Ovary (tissue), 7 donors: ENCODE measurements at regions not wholly inside any gene's neighbourhood (a gene's known extent, or its start where the extent isn't known, plus 50 kb on each side); places are given as distances from the start of the nearest gene placed in this dataset.

ENCODE experiments used
- DNase-seq, 5 donors: peaks; one replicate each; pipeline ENCODE4 v3.0.0-alpha.2; 2019 to 2020
- H3K27ac ChIP-seq, 2 donors: fragments of 200-600 bp; one replicate each; pipeline versions ENCODE4 v1.5.1 to v1.8.0; 2019 to 2022
- H3K27me3 ChIP-seq: fragments of 200-600 bp; one replicate; pipeline ENCODE4 v1.8.0; 2022
- H3K36me3 ChIP-seq: fragments of 200-600 bp; sonication (generic); one replicate; pipeline ENCODE4 v1.5.1; 2019
- H3K4me1 ChIP-seq: one replicate; pipeline ENCODE4 v1.8.1; 2013; ENCODE audit warnings: mild to moderate bottlenecking, moderate library complexity; ENCODE audit not compliant: insufficient read depth
- H3K4me3 ChIP-seq: fragments of 200-600 bp; sonication (generic); one replicate; pipeline ENCODE4 v1.5.1; 2017
- H3K9me3 ChIP-seq, 2 donors: fragments of 200-600 bp in 1 of 2; sonication (generic) in 1 of 2; one replicate each; pipeline versions ENCODE4 v1.5.1 to v1.8.1; 2013 to 2019; ENCODE audit warnings: mild to moderate bottlenecking in 1 of 2, moderate library complexity in 1 of 2
- CTCF ChIP-seq, 3 donors: fragments of 450-650 bp in 2 of 3; fragments of 200-600 bp in 1 of 3; IDR thresholded peaks; one replicate each; pipeline versions ENCODE4 v1.5.1 to v1.8.0; 2016 to 2022; ENCODE audit warnings: antibody characterized with exemption in 3 of 3, mild to moderate bottlenecking in 1 of 3
- EP300 ChIP-seq: sonication (generic); formaldehyde crosslinking; IDR thresholded peaks from one replicate; pipeline ENCODE4 v1.6.1; 2017; ENCODE audit warnings: antibody characterized with exemption
- POLR2A ChIP-seq: fragments of 450-650 bp; IDR thresholded peaks from one replicate; pipeline ENCODE4 v1.6.1; 2017; ENCODE audit warnings: antibody characterized with exemption, mild to moderate bottlenecking, moderate library complexity
- WGBS, 3 donors: extraction: QIAGEN DNeasy Blood & Tissue Kit in 1 of 3; methylation state at CpG; one replicate each; pipeline versions ENCODE4 v1.1.5 to v1.1.7; 2013 to 2017; 5-methylcytosine and 5-hydroxymethylcytosine counted together
- intact Hi-C, 4 donors: fragments of 100-400 bp; cut with DNase I; formaldehyde crosslinking; loops; one replicate each; pipeline versions ENCODE4 v1.11.0 to v1.15.1; 2022 to 2023
- donor health status: DM: no; HTN: no; CAD: no; lungs with moderate emphysema.
- donor health status: DM: no; HTN: no; CAD: no.
- donor health status: Bipolar disorder and iron deficiency.
- donor health status: DM: no; HTN: no; CAD: no.
- donor health status: DM: yes; HTN: yes; CAD: no.

GRCh38 chr3:102159810-102160451, 274.9 kb upstream of the ZPLD1 start:
- H3K27ac ChIP-seq, result no peak overlapping the region
- H3K27me3 ChIP-seq, result no peaks in the 10 kb centered on the region
- no peaks in the 10 kb centered on the region for H3K9me3 ChIP-seq
- TF ChIP-seq POLR2A (no peak), EP300 (no peak), CTCF (IDR thresholded peaks at IDR 0.05) (no peak)
- no peak for DNase-seq
- no peak overlapping the region for H3K4me3 ChIP-seq
- H3K36me3 ChIP-seq, result no peaks in the 10 kb centered on the region
- H3K4me1 ChIP-seq, result peaks cover 2% of the 10 kb centered on the region
- intact Hi-C loops, result no loop called here
- 97 to 100% (median 99%) methylated on average over 1 of the region's 1 CpG for WGBS, 3 donors

GRCh38 chr3:102161384-102162006, 273.3 kb upstream of the ZPLD1 start:
- TF ChIP-seq CTCF (IDR thresholded peaks at IDR 0.05) (no peak), EP300 (no peak), POLR2A (no peak)
- H3K27me3 ChIP-seq, result no peaks in the 10 kb centered on the region
- no peak for DNase-seq
- no peaks in the 10 kb centered on the region for H3K9me3 ChIP-seq
- 61 to 68% (median 66%) methylated on average over 5 of the region's 5 CpGs for WGBS, 3 donors
- no peak overlapping the region for H3K27ac ChIP-seq
- H3K4me1 ChIP-seq, result peaks cover 2% of the 10 kb centered on the region
- intact Hi-C loops, result no loop called here
- H3K36me3 ChIP-seq, result no peaks in the 10 kb centered on the region
- no peak overlapping the region for H3K4me3 ChIP-seq

GRCh38 chr3:102162251-102162650, 272.6 kb upstream of the ZPLD1 start:
- peaks cover 2% of the 10 kb centered on the region for H3K4me1 ChIP-seq
- no peaks in the 10 kb centered on the region for H3K27me3 ChIP-seq
- peak overlapping the region in 1 of 2 donors; percentile 39 for H3K27ac ChIP-seq
- no peak for DNase-seq
- H3K36me3 ChIP-seq, result no peaks in the 10 kb centered on the region
- TF ChIP-seq POLR2A, result no peak
- TF ChIP-seq CTCF (IDR thresholded peaks at IDR 0.05), result no peak
- intact Hi-C loops, result no loop called here
- H3K4me3 ChIP-seq, result no peak overlapping the region
- H3K9me3 ChIP-seq, result no peaks in the 10 kb centered on the region

DNA sequence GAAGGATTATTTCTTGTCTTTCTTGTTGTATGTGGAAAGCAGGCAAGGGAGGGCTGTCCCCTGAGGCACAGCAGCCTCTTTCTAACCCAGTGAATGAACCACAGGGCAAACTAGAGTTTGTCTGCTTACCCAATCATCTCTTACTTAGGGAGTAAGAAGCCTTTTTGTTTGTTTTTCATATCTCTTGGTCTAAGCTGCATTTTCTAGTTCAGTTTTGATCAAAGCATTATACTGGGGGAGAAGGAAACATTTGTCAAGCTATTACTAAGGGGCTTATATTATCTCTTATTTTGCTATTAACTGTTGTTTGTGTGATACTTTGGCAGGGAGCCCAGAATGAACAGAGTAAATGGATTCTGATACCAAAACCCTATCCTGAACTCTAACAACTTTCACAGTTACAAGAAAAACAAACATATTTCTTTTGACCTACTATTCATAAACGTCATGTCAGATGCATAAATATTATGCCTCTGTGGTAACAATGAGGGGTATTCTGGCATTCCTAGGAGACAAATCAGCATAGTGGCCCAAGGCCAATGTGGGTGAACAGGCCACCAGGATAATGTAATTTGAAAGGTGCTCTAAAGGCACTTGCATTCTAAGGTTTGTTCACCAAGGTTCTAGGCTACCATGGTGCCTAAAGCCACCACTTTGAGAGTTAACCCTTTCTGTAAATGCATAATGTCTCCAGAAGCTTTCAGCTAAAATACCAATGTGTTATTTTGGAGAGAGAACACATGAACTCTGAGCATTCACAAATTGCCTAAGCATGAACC, 271.6 kb upstream of the ZPLD1 start:
- intact Hi-C loops, result no loop called here
- TF ChIP-seq CTCF (IDR thresholded peaks at IDR 0.05) (no peak), POLR2A (no peak), EP300 (no peak)
- Histone ChIP-seq H3K4me1 (peaks cover 2% of the 10 kb centered on the region), H3K27ac (no peak overlapping the region), H3K9me3 (no peaks in the 10 kb centered on the region), H3K36me3 (no peaks in the 10 kb centered on the region), H3K4me3 (no peak overlapping the region), H3K27me3 (no peaks in the 10 kb centered on the region)
- peak in 2 of 5 donors; percentile 36 to 45 for DNase-seq
- WGBS, 3 donors, result 0 to 3% (median 2%) methylated on average over 1 of the region's 1 CpG
